IMR-90 (cell line): ENCODE measurements at regions not wholly inside any gene's neighbourhood (a gene's known extent, or its start where the extent isn't known, plus 50 kb on each side); places are given as distances from the start of the nearest gene placed in this dataset.

Experiments used
- ATAC-seq: fragments of 200-7000 bp; cut with Tn5 transposase; 2 replicates; pipeline ENCODE4 v1.9.1; 2020; ENCODE audit warnings: low read depth, mild to moderate bottlenecking, moderate library complexity
- BruUV-seq: library from RNA; stranded (reverse); fragments of 400-500 nt; replicated peaks from 2 replicates; lab custom pipeline; 2021; lab: Mats Ljungman, UMichigan
- CTCF ChIA-PET: fragments of 300-600 bp; formaldehyde crosslinking; extraction: SDS; loops from one replicate; lab custom pipeline; 2021; ENCODE audit warnings: antibody characterized with exemption; lab: Yijun Ruan, JAX
- POLR2A ChIA-PET: fragments of 300-600 bp; sonication (Branson Sonifier 250); formaldehyde crosslinking; loops from one replicate; lab custom pipeline; 2022; ENCODE audit warnings: antibody characterized with exemption; ENCODE audit not compliant: unreplicated experiment; lab: Charles Lee
- DNase-seq: peaks from one replicate; pipeline ENCODE4 v3.0.0; 2013
- H2AFZ ChIP-seq: replicated peaks from 2 replicates; pipeline ENCODE3; 2013; ENCODE audit warnings: low read length, mild to moderate bottlenecking; ENCODE audit not compliant: poor library complexity
- H2AK5ac ChIP-seq: 2 replicates; pipeline ENCODE4 v1.6.1; 2013; ENCODE audit warnings: low read depth, low read length, inconsistent platforms
- H2AK9ac ChIP-seq: replicated peaks from 2 replicates; pipeline ENCODE3; 2013; ENCODE audit warnings: mild to moderate bottlenecking, low read depth, low read length, moderate library complexity; ENCODE audit not compliant: poor library complexity
- H2BK120ac ChIP-seq: 2 replicates; pipeline ENCODE4 v1.6.1; 2013; ENCODE audit warnings: low read depth, low read length, inconsistent platforms
- H2BK15ac ChIP-seq: 3 replicates; pipeline ENCODE4 v1.6.1; 2013; ENCODE audit warnings: low read depth, low read length, inconsistent platforms
- H2BK20ac ChIP-seq: 2 replicates; pipeline ENCODE4 v1.6.1; 2013; ENCODE audit warnings: low read depth, mild to moderate bottlenecking, inconsistent platforms, low read length, moderate library complexity
- H2BK5ac ChIP-seq: 2 replicates; pipeline ENCODE4 v1.6.1; 2013; ENCODE audit warnings: mild to moderate bottlenecking, low read depth, low read length, inconsistent platforms; ENCODE audit not compliant: poor library complexity, severe bottlenecking
- H3K14ac ChIP-seq: replicated peaks from 2 replicates; pipeline ENCODE4 v1.6.1; 2013; ENCODE audit warnings: low read depth, low read length, inconsistent platforms
- H3K18ac ChIP-seq: 2 replicates; pipeline ENCODE4 v1.6.1; 2013; ENCODE audit warnings: low read depth, low read length, control low read depth
- H3K23ac ChIP-seq: 2 replicates; pipeline ENCODE4 v1.6.1; 2013; ENCODE audit warnings: low read depth, low read length, inconsistent platforms
- H3K27ac ChIP-seq: 2 replicates; pipeline ENCODE4 v1.5.1; 2013; ENCODE audit warnings: mild to moderate bottlenecking, control low read depth, low read length; ENCODE audit not compliant: insufficient read depth
- H3K27me3 ChIP-seq: 2 replicates; pipeline ENCODE4 v1.6.1; 2013; ENCODE audit warnings: low read length; ENCODE audit not compliant: control insufficient read depth, insufficient read depth
- H3K36me3 ChIP-seq: 2 replicates; pipeline ENCODE4 v1.6.1; 2013; ENCODE audit warnings: low read length, mixed read lengths; ENCODE audit not compliant: control insufficient read depth, insufficient read depth
- H3K4ac ChIP-seq: 2 replicates; pipeline ENCODE4 v1.6.1; 2013; ENCODE audit warnings: low read depth, low read length, inconsistent platforms
- H3K4me1 ChIP-seq: 2 replicates; pipeline ENCODE4 v1.6.1; 2013; ENCODE audit warnings: low read length, mixed read lengths; ENCODE audit not compliant: control insufficient read depth, insufficient read depth
- H3K4me2 ChIP-seq: 2 replicates; pipeline ENCODE4 v1.6.1; 2013; ENCODE audit warnings: low read depth, mild to moderate bottlenecking, control low read depth, low read length, moderate library complexity
- H3K4me3 ChIP-seq: 2 replicates; pipeline ENCODE4 v1.5.1; 2013; ENCODE audit warnings: low read depth, mild to moderate bottlenecking, control low read depth, low read length, moderate library complexity; ENCODE audit not compliant: insufficient read depth
- H3K56ac ChIP-seq: 2 replicates; pipeline ENCODE4 v1.6.1; 2013; ENCODE audit warnings: low read length, inconsistent platforms; ENCODE audit not compliant: insufficient read depth; ENCODE audit errors: extremely low read depth
- H3K79me1 ChIP-seq, 2 experiments: 2 replicates each; pipeline ENCODE4 v1.6.1; 2013; ENCODE audit warnings: low read length in 2 of 2, inconsistent platforms in 1 of 2, low read depth in 1 of 2
- H3K9ac ChIP-seq: 2 replicates; pipeline ENCODE4 v1.6.1; 2013; ENCODE audit warnings: low read depth, low read length, control low read depth
- H3K9me1 ChIP-seq: 2 replicates; pipeline ENCODE4 v1.6.1; 2013; ENCODE audit warnings: low read length, inconsistent platforms; ENCODE audit not compliant: insufficient read depth
- H3K9me3 ChIP-seq: 2 replicates; pipeline ENCODE4 v1.6.1; 2013; ENCODE audit warnings: low read length; ENCODE audit not compliant: control insufficient read depth, insufficient read depth
- H4K20me1 ChIP-seq: 2 replicates; pipeline ENCODE4 v1.6.1; 2013; ENCODE audit warnings: low read length, inconsistent platforms; ENCODE audit not compliant: insufficient read depth
- H4K5ac ChIP-seq: 2 replicates; pipeline ENCODE4 v1.6.1; 2013; ENCODE audit warnings: mild to moderate bottlenecking, low read depth, low read length, control low read depth
- H4K8ac ChIP-seq, 2 experiments: 2 replicates each; pipeline ENCODE4 v1.6.1; 2013; ENCODE audit warnings: low read depth in 2 of 2, low read length in 2 of 2, control low read depth in 1 of 2, inconsistent platforms in 1 of 2
- H4K91ac ChIP-seq: 2 replicates; pipeline ENCODE4 v1.6.1; 2013; ENCODE audit warnings: low read depth, low read length, inconsistent platforms; ENCODE audit not compliant: insufficient read depth
- BHLHE40 ChIP-seq: fragments of 150-350 bp; IDR thresholded peaks from 2 replicates; pipeline ENCODE4 v1.6.1; 2016; ENCODE audit warnings: mild to moderate bottlenecking, low read depth, low read length
- CHD1 ChIP-seq: IDR thresholded peaks from 2 replicates; pipeline ENCODE4 v1.6.1; 2012; ENCODE audit warnings: low read depth, low read length, improper control_type of control experiment
- MAFK ChIP-seq: IDR thresholded peaks from 2 replicates; pipeline ENCODE4 v1.6.1; 2012; ENCODE audit warnings: low read depth, low read length, improper control_type of control experiment
- POLR2A ChIP-seq: IDR thresholded peaks from 2 replicates; pipeline ENCODE4 v1.6.1; 2012; ENCODE audit warnings: mild to moderate bottlenecking, low read depth, low read length
- RCOR1 ChIP-seq: IDR thresholded peaks from 2 replicates; pipeline ENCODE4 v1.6.1; 2012; ENCODE audit warnings: mild to moderate bottlenecking, low read length, improper control_type of control experiment; ENCODE audit not compliant: insufficient replicate concordance
- dilution Hi-C: fragments of 300-500 bp; cut with HindIII; formaldehyde crosslinking; loops from one replicate; pipeline ENCODE4 v1.14.3; 2018; ENCODE audit warnings: low sequenced_read_pairs; ENCODE audit not compliant: unreplicated experiment
- in situ Hi-C: fragments of 300-500 bp; cut with MboI; formaldehyde crosslinking; loops from 3 replicates; pipeline ENCODE4 v1.14.3; 2019; ENCODE audit warnings: low sequenced_read_pairs, inconsistent platforms, mixed read lengths
- intact Hi-C: fragments of 100-400 bp; cut with micrococcal nuclease; formaldehyde crosslinking; loops from 2 replicates; pipeline ENCODE4 v1.10.0; 2022
- TF ChIP-seq, protein P1 (sequence below): fragments of 150-350 bp; IDR thresholded peaks from 2 replicates; pipeline ENCODE4 v1.6.1; 2016; ENCODE audit warnings: low read depth, mild to moderate bottlenecking, low read length, moderate library complexity, borderline replicate concordance

- H3K23ac ChIP-seq, result no peak overlapping the region
- peaks cover 5% of the 10 kb centered on the region for H3K4me1 ChIP-seq
- intact Hi-C loops (no loop called here), dilution Hi-C loops (no loop called here), in situ Hi-C loops (loop anchor here (25.0 kb wide), 1 partner anchor 324 kb away; the partner anchor contains the start of gene KLHL9)
- no TSS peak for BruUV-seq
- no peak overlapping the region for H3K4ac ChIP-seq
- no peak overlapping the region for H2BK5ac ChIP-seq
- TF ChIP-seq CHD1 (no peak), RCOR1 (no peak), BHLHE40 (no peak), MAFK (no peak), POLR2A (no peak)
- TF ChIP-seq, protein P1, sequence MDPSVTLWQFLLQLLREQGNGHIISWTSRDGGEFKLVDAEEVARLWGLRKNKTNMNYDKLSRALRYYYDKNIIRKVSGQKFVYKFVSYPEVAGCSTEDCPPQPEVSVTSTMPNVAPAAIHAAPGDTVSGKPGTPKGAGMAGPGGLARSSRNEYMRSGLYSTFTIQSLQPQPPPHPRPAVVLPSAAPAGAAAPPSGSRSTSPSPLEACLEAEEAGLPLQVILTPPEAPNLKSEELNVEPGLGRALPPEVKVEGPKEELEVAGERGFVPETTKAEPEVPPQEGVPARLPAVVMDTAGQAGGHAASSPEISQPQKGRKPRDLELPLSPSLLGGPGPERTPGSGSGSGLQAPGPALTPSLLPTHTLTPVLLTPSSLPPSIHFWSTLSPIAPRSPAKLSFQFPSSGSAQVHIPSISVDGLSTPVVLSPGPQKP, result no peak
- no peak overlapping the region for H4K5ac ChIP-seq
- H2BK15ac ChIP-seq, result no peak overlapping the region
- ChIA-PET CTCF (no interaction called here), POLR2A (no interaction called here)
- no peaks in the 10 kb centered on the region for H3K36me3 ChIP-seq
- no peak overlapping the region for H3K4me2 ChIP-seq
- H2BK20ac ChIP-seq, result no peak overlapping the region
- H3K79me1 ChIP-seq, result no peaks in the 10 kb centered on the region
- H3K14ac ChIP-seq, result no peak overlapping the region
- no peak overlapping the region for H2AK9ac ChIP-seq
- no peak for DNase-seq
- no peak overlapping the region for H3K9ac ChIP-seq
- H3K9me3 ChIP-seq, result no peaks in the 10 kb centered on the region
- H2BK120ac ChIP-seq, result no peak overlapping the region
- H2AK5ac ChIP-seq, result no peak overlapping the region
- H3K4me3 ChIP-seq, result no peak overlapping the region
- H4K91ac ChIP-seq, result no peak overlapping the region
- H3K27ac ChIP-seq, result no peak overlapping the region
- no peak overlapping the region for H4K8ac ChIP-seq
- no peak overlapping the region for H3K56ac ChIP-seq
- H3K9me1 ChIP-seq, result peaks cover 5% of the 10 kb centered on the region; the same call in 1 of the 2 replicates
- no peak for ATAC-seq
- no peaks in the 10 kb centered on the region for H4K20me1 ChIP-seq
- no peak overlapping the region for H2AFZ ChIP-seq
- H3K18ac ChIP-seq, result no peak overlapping the region
- H3K27me3 ChIP-seq, result no peaks in the 10 kb centered on the region
These were observed 141.5 kb upstream of the MTAP start for GRCh38 chr9:21660976-21661375.
